ENCODE measurements at regions not wholly inside any gene's neighbourhood (a gene's known extent, or its start where the extent isn't known, plus 50 kb on each side); places are given as distances from the start of the nearest gene placed in this dataset.
"Not testable (repeated sequence)": the region's sequence is repeated elsewhere in the genome, so short reads cannot be mapped to it uniquely, and the experiment has no call there.

DNA sequence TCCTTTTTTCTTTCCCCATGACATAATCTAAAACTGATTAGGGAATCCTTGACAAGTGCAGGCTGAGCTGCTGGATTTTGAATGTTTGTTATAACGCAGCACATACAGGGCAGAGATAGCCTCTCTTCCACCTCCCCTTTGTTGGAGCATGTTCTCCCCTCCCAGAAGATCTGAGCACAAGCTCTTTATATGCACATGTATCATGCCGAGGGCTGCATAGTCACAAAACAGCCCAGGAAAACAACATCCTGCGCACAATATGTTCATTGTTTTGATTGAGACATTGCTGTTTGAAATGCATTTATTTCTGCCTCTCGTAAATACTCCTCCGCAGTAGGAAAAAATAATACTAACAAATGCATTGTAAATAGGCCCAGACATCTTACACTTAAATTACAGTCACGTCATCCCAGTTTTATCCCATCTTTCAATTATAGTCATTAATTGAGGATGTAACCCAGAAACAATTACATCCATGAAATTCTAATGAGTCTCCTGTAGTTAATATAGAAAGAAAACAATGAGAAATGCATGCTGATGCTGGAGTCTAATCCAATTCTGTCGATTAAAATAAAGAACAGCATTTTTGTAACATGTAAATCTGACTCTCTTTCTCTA, 401.8 kb downstream of the BTG1 start:
- ChIA-PET CTCF (no interaction called here), POLR2A (ENCODE audit: low non-redundant PET) (no interaction called here)
- no peaks in the 10 kb centered on the region for H3K27me3 ChIP-seq (replicated peaks; ENCODE audit: insufficient read depth, low read depth, low read length, poor library complexity)
- no peaks in the 10 kb centered on the region for H3K9me3 ChIP-seq (ENCODE audit: low read depth, low read length, poor library complexity, severe bottlenecking)
- DNase-seq (ENCODE audit: low spot score): peak; percentile 10
- no peak overlapping the region for H3K4me3 ChIP-seq (ENCODE audit: low read depth, low read length, poor library complexity, severe bottlenecking)
- TF ChIP-seq, protein P1, sequence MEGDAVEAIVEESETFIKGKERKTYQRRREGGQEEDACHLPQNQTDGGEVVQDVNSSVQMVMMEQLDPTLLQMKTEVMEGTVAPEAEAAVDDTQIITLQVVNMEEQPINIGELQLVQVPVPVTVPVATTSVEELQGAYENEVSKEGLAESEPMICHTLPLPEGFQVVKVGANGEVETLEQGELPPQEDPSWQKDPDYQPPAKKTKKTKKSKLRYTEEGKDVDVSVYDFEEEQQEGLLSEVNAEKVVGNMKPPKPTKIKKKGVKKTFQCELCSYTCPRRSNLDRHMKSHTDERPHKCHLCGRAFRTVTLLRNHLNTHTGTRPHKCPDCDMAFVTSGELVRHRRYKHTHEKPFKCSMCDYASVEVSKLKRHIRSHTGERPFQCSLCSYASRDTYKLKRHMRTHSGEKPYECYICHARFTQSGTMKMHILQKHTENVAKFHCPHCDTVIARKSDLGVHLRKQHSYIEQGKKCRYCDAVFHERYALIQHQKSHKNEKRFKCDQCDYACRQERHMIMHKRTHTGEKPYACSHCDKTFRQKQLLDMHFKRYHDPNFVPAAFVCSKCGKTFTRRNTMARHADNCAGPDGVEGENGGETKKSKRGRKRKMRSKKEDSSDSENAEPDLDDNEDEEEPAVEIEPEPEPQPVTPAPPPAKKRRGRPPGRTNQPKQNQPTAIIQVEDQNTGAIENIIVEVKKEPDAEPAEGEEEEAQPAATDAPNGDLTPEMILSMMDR (conservative IDR thresholded peaks at IDR 0.05; ENCODE audit: low read depth, low read length): no peak
- no peak for TF ChIP-seq EZH2 (IDR thresholded peaks at IDR 0.05; ENCODE audit: borderline replicate concordance, low read depth, low read length, poor library complexity, severe bottlenecking)
- no peaks in the 10 kb centered on the region for H3K36me3 ChIP-seq (ENCODE audit: insufficient read depth, low read length, poor library complexity, severe bottlenecking)
- no peak overlapping the region for H3K27ac ChIP-seq (ENCODE audit: low read depth, low read length, poor library complexity, severe bottlenecking)
- peaks cover 16% of the 10 kb centered on the region for H3K4me1 ChIP-seq (ENCODE audit: insufficient read depth, low read length, poor library complexity, severe bottlenecking)
- intact Hi-C loops (cut with micrococcal nuclease; ENCODE audit: unreplicated experiment): no loop called here
- BruUV-seq (replicated peaks): no TSS peak

- BruUV-seq (replicated peaks): no TSS peak
- intact Hi-C loops (cut with micrococcal nuclease; ENCODE audit: unreplicated experiment): no loop called here
- no peak overlapping the region for H3K27ac ChIP-seq (ENCODE audit: low read depth, low read length, poor library complexity, severe bottlenecking)
- no peak for TF ChIP-seq EZH2 (IDR thresholded peaks at IDR 0.05; ENCODE audit: borderline replicate concordance, low read depth, low read length, poor library complexity, severe bottlenecking)
- TF ChIP-seq, protein P1 (conservative IDR thresholded peaks at IDR 0.05; ENCODE audit: low read depth, low read length): no peak
- H3K27me3 ChIP-seq (replicated peaks; ENCODE audit: insufficient read depth, low read depth, low read length, poor library complexity): no peaks in the 10 kb centered on the region
- no peaks in the 10 kb centered on the region for H3K9me3 ChIP-seq (ENCODE audit: low read depth, low read length, poor library complexity, severe bottlenecking)
- H3K4me3 ChIP-seq (ENCODE audit: low read depth, low read length, poor library complexity, severe bottlenecking): no peak overlapping the region
- DNase-seq (ENCODE audit: low spot score): no peak
- peaks cover 16% of the 10 kb centered on the region for H3K4me1 ChIP-seq (ENCODE audit: insufficient read depth, low read length, poor library complexity, severe bottlenecking)
- H3K36me3 ChIP-seq (ENCODE audit: insufficient read depth, low read length, poor library complexity, severe bottlenecking): no peaks in the 10 kb centered on the region
- CTCF ChIA-PET: no interaction called here
- POLR2A ChIA-PET (ENCODE audit: low non-redundant PET): interaction anchor here (0.6 kb wide), 1 partner anchor 9 kb away, joined by 3 read pairs; no protein-coding TSS in a partner anchor
Measured at GRCh38 chr12:91743280-91743679, 402.4 kb downstream of the BTG1 start.

GRCh38 chr12:91741932-91742331, 403.7 kb downstream of the BTG1 start:
- no peak overlapping the region for H3K4me3 ChIP-seq (ENCODE audit: low read depth, low read length, poor library complexity, severe bottlenecking)
- H3K27me3 ChIP-seq (replicated peaks; ENCODE audit: insufficient read depth, low read depth, low read length, poor library complexity): no peaks in the 10 kb centered on the region
- CTCF ChIA-PET: no interaction called here
- no peak for TF ChIP-seq EZH2 (IDR thresholded peaks at IDR 0.05; ENCODE audit: borderline replicate concordance, low read depth, low read length, poor library complexity, severe bottlenecking)
- TF ChIP-seq, protein P1 (conservative IDR thresholded peaks at IDR 0.05; ENCODE audit: low read depth, low read length): no peak
- H3K9me3 ChIP-seq (ENCODE audit: low read depth, low read length, poor library complexity, severe bottlenecking): no peaks in the 10 kb centered on the region
- peaks cover 16% of the 10 kb centered on the region for H3K4me1 ChIP-seq (ENCODE audit: insufficient read depth, low read length, poor library complexity, severe bottlenecking)
- POLR2A ChIA-PET (ENCODE audit: low non-redundant PET): no interaction called here
- H3K27ac ChIP-seq (ENCODE audit: low read depth, low read length, poor library complexity, severe bottlenecking): no peak overlapping the region
- DNase-seq (ENCODE audit: low spot score): no peak
- no peaks in the 10 kb centered on the region for H3K36me3 ChIP-seq (ENCODE audit: insufficient read depth, low read length, poor library complexity, severe bottlenecking)
- no TSS peak for BruUV-seq (replicated peaks)
- intact Hi-C loops (cut with micrococcal nuclease; ENCODE audit: unreplicated experiment): no loop called here

DNA sequence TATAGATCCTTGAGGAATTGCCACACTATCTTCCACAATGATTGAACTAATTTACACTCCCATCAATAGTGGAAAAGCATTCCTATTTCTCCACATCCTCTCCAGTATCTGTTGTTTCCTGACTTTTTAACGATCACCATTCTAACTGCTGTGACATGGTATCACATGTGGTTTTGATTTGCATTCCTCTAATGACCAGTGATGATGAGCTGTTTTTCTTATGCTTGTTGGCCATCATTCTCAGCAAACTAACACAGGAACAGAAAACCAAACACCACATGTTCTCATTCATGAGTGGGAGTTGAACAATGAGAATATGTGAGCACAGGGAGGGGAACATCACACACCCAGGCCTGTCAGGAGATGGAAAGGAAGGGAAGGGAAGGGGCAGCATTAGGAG, 411.8 kb downstream of the BTG1 start:
- CTCF ChIA-PET; H3K4me1 ChIP-seq (ENCODE audit: insufficient read depth, low read length, poor library complexity, severe bottlenecking); intact Hi-C loops (cut with micrococcal nuclease; ENCODE audit: unreplicated experiment); H3K36me3 ChIP-seq (ENCODE audit: insufficient read depth, low read length, poor library complexity, severe bottlenecking); H3K9me3 ChIP-seq (ENCODE audit: low read depth, low read length, poor library complexity, severe bottlenecking); H3K27ac ChIP-seq (ENCODE audit: low read depth, low read length, poor library complexity, severe bottlenecking); POLR2A ChIA-PET (ENCODE audit: low non-redundant PET); BruUV-seq (replicated peaks); H3K4me3 ChIP-seq (ENCODE audit: low read depth, low read length, poor library complexity, severe bottlenecking); DNase-seq (ENCODE audit: low spot score); H3K27me3 ChIP-seq (replicated peaks; ENCODE audit: insufficient read depth, low read depth, low read length, poor library complexity): not testable (repeated sequence)

All from A673 (cell line).